ENCODE measurements at regions not wholly inside any gene's neighbourhood (a gene's known extent, or its start where the extent isn't known, plus 50 kb on each side); places are given as distances from the start of the nearest gene placed in this dataset.

- H3K4me1 ChIP-seq (ENCODE audit: control insufficient read depth in 1 of 2, insufficient read depth in 1 of 2, low read depth in 1 of 2, low read length in 1 of 2), result no peaks in the 10 kb centered on the region
- H3K27me3 ChIP-seq, result no peaks in the 10 kb centered on the region
- no peaks in the 10 kb centered on the region for H3K36me3 ChIP-seq
- no peak for TF ChIP-seq CTCF (IDR thresholded peaks at IDR 0.05)
- no peak overlapping the region for H3K4me3 ChIP-seq (ENCODE audit: low read depth in 1 of 2, low read length in 1 of 2)
- no peaks in the 10 kb centered on the region for H3K9me3 ChIP-seq
- no peak overlapping the region for H3K27ac ChIP-seq
These were observed 471.2 kb downstream of the GLRX3 start for GRCh38 chr10:130607366-130607765.

GRCh38 chr10:130611239-130611638, 475.0 kb downstream of the GLRX3 start:
- no peak overlapping the region for H3K27ac ChIP-seq
- H3K4me1 ChIP-seq (ENCODE audit: control insufficient read depth in 1 of 2, insufficient read depth in 1 of 2, low read depth in 1 of 2, low read length in 1 of 2), result no peaks in the 10 kb centered on the region
- TF ChIP-seq CTCF (IDR thresholded peaks at IDR 0.05), result no peak
- no peak overlapping the region for H3K4me3 ChIP-seq (ENCODE audit: low read depth in 1 of 2, low read length in 1 of 2)
- no peaks in the 10 kb centered on the region for H3K9me3 ChIP-seq
- H3K36me3 ChIP-seq, result no peaks in the 10 kb centered on the region
- no peaks in the 10 kb centered on the region for H3K27me3 ChIP-seq

GRCh38 chr10:130615457-130615856, 479.3 kb downstream of the GLRX3 start:
- no peak overlapping the region for H3K4me3 ChIP-seq (ENCODE audit: low read depth in 1 of 2, low read length in 1 of 2)
- H3K27me3 ChIP-seq, result no peaks in the 10 kb centered on the region
- no peak for TF ChIP-seq CTCF (IDR thresholded peaks at IDR 0.05)
- H3K9me3 ChIP-seq, result no peaks in the 10 kb centered on the region
- H3K36me3 ChIP-seq, result no peaks in the 10 kb centered on the region
- no peak overlapping the region for H3K27ac ChIP-seq
- no peaks in the 10 kb centered on the region for H3K4me1 ChIP-seq (ENCODE audit: control insufficient read depth in 1 of 2, insufficient read depth in 1 of 2, low read depth in 1 of 2, low read length in 1 of 2)

DNA sequence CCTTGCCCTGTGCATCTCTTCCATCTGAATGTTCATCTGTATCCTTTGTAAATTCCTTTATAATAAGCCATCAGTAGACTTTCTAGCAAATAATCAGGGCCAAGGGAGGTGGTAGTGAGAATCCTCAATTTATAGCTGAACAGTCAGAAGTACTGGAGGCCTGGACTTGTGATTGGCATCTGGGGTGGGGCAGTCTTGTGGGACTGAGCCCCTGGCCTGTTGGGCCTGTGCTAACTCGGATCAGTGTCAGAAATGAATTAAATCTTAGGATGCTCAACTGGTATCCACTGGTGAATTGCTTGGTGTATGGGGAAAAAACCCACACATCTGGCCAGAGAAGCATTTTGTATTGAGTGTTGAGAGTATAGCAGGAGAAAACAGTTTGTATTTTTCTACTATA, 481.8 kb downstream of the GLRX3 start:
- Histone ChIP-seq H3K4me3 (ENCODE audit: low read depth in 1 of 2, low read length in 1 of 2) (no peak overlapping the region), H3K9me3 (no peaks in the 10 kb centered on the region), H3K27ac (no peak overlapping the region), H3K27me3 (no peaks in the 10 kb centered on the region), H3K36me3 (no peaks in the 10 kb centered on the region), H3K4me1 (ENCODE audit: control insufficient read depth in 1 of 2, insufficient read depth in 1 of 2, low read depth in 1 of 2, low read length in 1 of 2) (no peaks in the 10 kb centered on the region)
- no peak for TF ChIP-seq CTCF (IDR thresholded peaks at IDR 0.05)

- no peak for TF ChIP-seq CTCF (IDR thresholded peaks at IDR 0.05)
- no peaks in the 10 kb centered on the region for H3K9me3 ChIP-seq
- no peak overlapping the region for H3K4me3 ChIP-seq (ENCODE audit: low read depth in 1 of 2, low read length in 1 of 2)
- no peaks in the 10 kb centered on the region for H3K4me1 ChIP-seq (ENCODE audit: control insufficient read depth in 1 of 2, insufficient read depth in 1 of 2, low read depth in 1 of 2, low read length in 1 of 2)
- H3K27ac ChIP-seq, result no peak overlapping the region
- H3K36me3 ChIP-seq, result no peaks in the 10 kb centered on the region
- H3K27me3 ChIP-seq, result no peaks in the 10 kb centered on the region
These were observed 482.5 kb downstream of the GLRX3 start for GRCh38 chr10:130618647-130619046.

DNA sequence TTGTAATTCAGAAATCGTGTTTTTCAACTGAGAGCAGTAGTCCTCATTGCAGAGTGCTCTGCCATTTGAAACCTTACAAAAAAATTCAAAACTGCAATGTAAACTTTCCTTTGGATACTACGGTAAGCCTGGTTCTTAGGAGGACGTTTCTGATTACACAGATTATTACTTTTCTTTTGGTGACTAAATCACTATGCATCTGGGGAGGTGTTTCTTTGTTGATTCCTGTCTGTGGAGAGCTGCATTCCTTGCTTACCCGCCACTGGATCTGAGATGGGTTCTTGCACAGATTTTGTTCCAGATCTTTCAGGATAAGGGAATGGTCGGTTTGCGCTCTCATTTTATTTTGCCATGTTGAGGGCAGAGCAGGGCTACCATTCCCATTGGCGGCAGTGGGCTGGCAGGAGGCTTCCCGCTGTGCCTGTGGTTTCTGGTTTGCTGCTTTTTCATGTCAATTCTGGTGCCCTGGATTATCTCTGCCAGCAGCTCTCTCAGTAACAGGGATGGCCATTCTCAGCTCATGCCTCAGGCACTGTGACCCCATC, 485.1 kb downstream of the GLRX3 start:
- H3K4me1 ChIP-seq (ENCODE audit: control insufficient read depth in 1 of 2, insufficient read depth in 1 of 2, low read depth in 1 of 2, low read length in 1 of 2), result no peaks in the 10 kb centered on the region
- H3K27me3 ChIP-seq, result no peaks in the 10 kb centered on the region
- H3K4me3 ChIP-seq (ENCODE audit: low read depth in 1 of 2, low read length in 1 of 2), result no peak overlapping the region
- H3K27ac ChIP-seq, result no peak overlapping the region
- H3K9me3 ChIP-seq, result no peaks in the 10 kb centered on the region
- no peak for TF ChIP-seq CTCF (IDR thresholded peaks at IDR 0.05)
- H3K36me3 ChIP-seq, result no peaks in the 10 kb centered on the region
